Coronary artery (tissue), 2 donors: ENCODE measurements at regions not wholly inside any gene's neighbourhood (a gene's known extent, or its start where the extent isn't known, plus 50 kb on each side); places are given as distances from the start of the nearest gene placed in this dataset.

ENCODE experiments used
- DNase-seq: peaks from one replicate; pipeline ENCODE4 v3.0.0-alpha.2; 2017; ENCODE audit warnings: low spot score
- H3K27ac ChIP-seq, 2 donors: fragments of 200-600 bp; sonication (generic); one replicate each; pipeline ENCODE4 v1.5.1; 2016 to 2019
- H3K4me3 ChIP-seq: fragments of 200-600 bp; sonication (generic); 2 replicates; pipeline ENCODE4 v1.5.1; 2016; ENCODE audit warnings: mild to moderate bottlenecking, moderate library complexity
- CTCF ChIP-seq: fragments of 200-600 bp; sonication (generic); IDR thresholded peaks from one replicate; pipeline ENCODE4 v1.5.1; 2019; ENCODE audit warnings: antibody characterized with exemption

- no peak for TF ChIP-seq CTCF
Observed at GRCh38 chr7:119703895-119704294, 569.1 kb upstream of the KCND2 start.

GRCh38 chr7:119706608-119707007 is 566.4 kb upstream of the KCND2 start:
- TF ChIP-seq CTCF = no peak
- no peak overlapping the region for H3K27ac ChIP-seq

More at GRCh38 chr7:119703895-119704294, 569.1 kb upstream of the KCND2 start:
- no peak for DNase-seq
- Histone ChIP-seq H3K4me3 (no peak overlapping the region), H3K27ac (no peak overlapping the region)

GRCh38 chr7:119708891-119709290 is 564.1 kb upstream of the KCND2 start:
- TF ChIP-seq CTCF = no peak
- no peak overlapping the region for H3K4me3 ChIP-seq
- H3K27ac ChIP-seq = no peak overlapping the region
- no peak for DNase-seq

More at GRCh38 chr7:119706608-119707007, 566.4 kb upstream of the KCND2 start:
- no peak overlapping the region for H3K4me3 ChIP-seq
- no peak for DNase-seq

GRCh38 chr7:119711104-119711503 is 561.9 kb upstream of the KCND2 start:
- TF ChIP-seq CTCF = no peak
- Histone ChIP-seq H3K27ac (no peak overlapping the region), H3K4me3 (no peak overlapping the region)
- no peak for DNase-seq

GRCh38 chr7:119712886-119713462 is 560.0 kb upstream of the KCND2 start:
- no peak overlapping the region for H3K4me3 ChIP-seq
- no peak for TF ChIP-seq CTCF
- no peak for DNase-seq
- no peak overlapping the region for H3K27ac ChIP-seq

- no peak for DNase-seq
- Histone ChIP-seq H3K4me3 (no peak overlapping the region), H3K27ac (no peak overlapping the region)
- TF ChIP-seq CTCF = no peak
Observed at GRCh38 chr7:119713606-119714005, 559.4 kb upstream of the KCND2 start.

GRCh38 chr7:119720541-119720940 is 552.4 kb upstream of the KCND2 start:
- no peak overlapping the region for H3K27ac ChIP-seq
- H3K4me3 ChIP-seq = no peak overlapping the region
- DNase-seq = no peak
- TF ChIP-seq CTCF = no peak
